Endothelial cell of umbilical vein (primary cell): ENCODE measurements at regions not wholly inside any gene's neighbourhood (a gene's known extent, or its start where the extent isn't known, plus 50 kb on each side); places are given as distances from the start of the nearest gene placed in this dataset.

Experiments used
- BruUV-seq: library from RNA; stranded (reverse); fragments of 400-500 nt; replicated peaks from 2 replicates; lab custom pipeline; 2021; lab: Mats Ljungman, UMichigan
- CTCF ChIA-PET: fragments of 300-600, 350-600 bp; sonication (Branson Sonifier 250); formaldehyde crosslinking; loops from one replicate; lab custom pipeline; 2021; ENCODE audit warnings: antibody characterized with exemption, inconsistent platforms; lab: Charles Lee
- POLR2A ChIA-PET: fragments of 300-600, 350-600 bp; sonication (Branson Sonifier 250); formaldehyde crosslinking; loops from one replicate; lab custom pipeline; 2021; ENCODE audit warnings: antibody characterized with exemption, inconsistent platforms; lab: Charles Lee
- DNase-seq: peaks from one replicate; pipeline ENCODE4 v3.0.0-alpha.2; 2011; ENCODE audit warnings: low read depth, low spot score
- FAIRE-seq: peaks from 2 replicates; lab custom pipeline; 2011; peaks lifted over from hg19 to GRCh38; lab: Jason Lieb, UNC
- H2AFZ ChIP-seq: 2 replicates; pipeline ENCODE4 v1.6.0; 2012; ENCODE audit warnings: low read depth, low read length, control low read depth, inconsistent platforms
- H3K27ac ChIP-seq: 2 replicates; pipeline ENCODE4 v1.5.1; 2011; ENCODE audit warnings: low read depth, mild to moderate bottlenecking, control low read depth, low read length, moderate library complexity; ENCODE audit not compliant: insufficient read depth
- H3K27me3 ChIP-seq, 2 experiments: 2 replicates each; pipeline versions ENCODE4 v1.6.0 to v1.6.1; 2011; ENCODE audit warnings: low read length in 2 of 2, mixed read lengths in 1 of 2; ENCODE audit not compliant: control insufficient read depth in 2 of 2, insufficient read depth in 2 of 2
- H3K36me3 ChIP-seq, 2 experiments: 2 replicates in 1 of 2; 3 replicates in 1 of 2; pipeline ENCODE4 v1.5.1; 2011; ENCODE audit warnings: low read length in 2 of 2, mild to moderate bottlenecking in 1 of 2, moderate library complexity in 1 of 2; ENCODE audit not compliant: control insufficient read depth in 2 of 2, insufficient read depth in 2 of 2; ENCODE audit errors: extremely low read depth in 1 of 2
- H3K4me1 ChIP-seq: 3 replicates; pipeline ENCODE4 v1.5.1; 2011; ENCODE audit warnings: mild to moderate bottlenecking, low read length; ENCODE audit not compliant: control insufficient read depth, insufficient read depth; ENCODE audit errors: extremely low read depth
- H3K4me2 ChIP-seq: 2 replicates; pipeline ENCODE4 v1.6.1; 2011; ENCODE audit warnings: low read length, control low read depth, mixed read lengths; ENCODE audit not compliant: insufficient read depth
- H3K4me3 ChIP-seq, 3 experiments: fragments of 200-600 bp in 1 of 3; sonication (generic), shearing (Covaris generic) in 1 of 3; replicated peaks in 1 of 3; 2 replicates each; pipeline ENCODE4 v1.5.1; 2011 to 2016; ENCODE audit warnings: control low read depth in 3 of 3, low read length in 3 of 3, mild to moderate bottlenecking in 2 of 3, inconsistent platforms in 1 of 3, low read depth in 1 of 3, moderate library complexity in 1 of 3; ENCODE audit not compliant: insufficient read depth in 1 of 3
- H3K79me2 ChIP-seq: 2 replicates; pipeline ENCODE4 v1.6.0; 2012; ENCODE audit warnings: low read length, inconsistent platforms; ENCODE audit not compliant: control insufficient read depth, insufficient read depth
- H3K9ac ChIP-seq: replicated peaks from 2 replicates; pipeline ENCODE3; 2011; ENCODE audit warnings: low read length, control low read depth; ENCODE audit not compliant: insufficient read depth; ENCODE audit errors: extremely low read depth
- H3K9me1 ChIP-seq: replicated peaks from 3 replicates; pipeline ENCODE4 v1.6.0; 2011; ENCODE audit warnings: mild to moderate bottlenecking, low read length; ENCODE audit not compliant: control insufficient read depth, insufficient read depth; ENCODE audit errors: extremely low read depth
- H3K9me3 ChIP-seq: replicated peaks from 2 replicates; pipeline ENCODE4 v1.5.1; 2012; ENCODE audit warnings: low read length, inconsistent platforms; ENCODE audit not compliant: control insufficient read depth, insufficient read depth
- H4K20me1 ChIP-seq: replicated peaks from 2 replicates; pipeline ENCODE3; 2011; ENCODE audit warnings: mild to moderate bottlenecking, low read length; ENCODE audit not compliant: control insufficient read depth, insufficient read depth; ENCODE audit errors: extremely low read depth
- CTCF ChIP-seq, 2 donors: IDR thresholded peaks; 1 replicate in 1 of 2; 2 replicates in 1 of 2; pipeline ENCODE4 v1.5.1; 2011; ENCODE audit warnings: low read length in 2 of 2, mild to moderate bottlenecking in 2 of 2, moderate library complexity in 2 of 2, control low read depth in 1 of 2, inconsistent platforms in 1 of 2, low read depth in 1 of 2; ENCODE audit not compliant: insufficient read depth in 1 of 2; ENCODE audit errors: extremely low read depth in 1 of 2
- EZH2 ChIP-seq: IDR thresholded peaks from 2 replicates; pipeline ENCODE4 v1.6.1; 2012; ENCODE audit warnings: borderline replicate concordance, low read depth, mild to moderate bottlenecking, moderate library complexity, low read length, inconsistent platforms; ENCODE audit not compliant: severe bottlenecking
- FOS ChIP-seq: IDR thresholded peaks from 2 replicates; pipeline ENCODE4 v1.6.1; 2011; ENCODE audit warnings: mild to moderate bottlenecking, low read length, moderate library complexity, borderline replicate concordance; ENCODE audit not compliant: insufficient read depth
- GATA2 ChIP-seq: IDR thresholded peaks from 2 replicates; pipeline ENCODE4 v1.7.0; 2011; ENCODE audit warnings: low read depth, mild to moderate bottlenecking, moderate library complexity, mixed read lengths, low read length; ENCODE audit not compliant: insufficient read length, insufficient read depth
- JUN ChIP-seq: IDR thresholded peaks from 2 replicates; pipeline ENCODE4 v1.6.1; 2011; ENCODE audit warnings: borderline replicate concordance, low read depth; ENCODE audit not compliant: insufficient read length, insufficient read depth
- MAX ChIP-seq: IDR thresholded peaks from 2 replicates; pipeline ENCODE4 v1.6.1; 2011; ENCODE audit not compliant: insufficient read depth, insufficient read length
- MYC ChIP-seq: IDR thresholded peaks from one replicate; pipeline ENCODE4 v1.6.1; 2011; ENCODE audit warnings: mild to moderate bottlenecking, low read depth, low read length
- POLR2A ChIP-seq: IDR thresholded peaks from 2 replicates; pipeline ENCODE4 v1.6.1; 2012; ENCODE audit warnings: low read depth, mild to moderate bottlenecking, control low read depth, low read length
- POLR2AphosphoS5 ChIP-seq: IDR thresholded peaks from 2 replicates; pipeline ENCODE4 v1.6.1; 2012; ENCODE audit warnings: low read depth, mild to moderate bottlenecking, control low read depth, low read length, moderate library complexity; ENCODE audit not compliant: insufficient read depth
- dilution Hi-C: fragments of 300-500 bp; cut with MboI; formaldehyde crosslinking; loops from one replicate; pipeline ENCODE4 v1.15.0; 2019; ENCODE audit warnings: low sequenced_read_pairs; ENCODE audit not compliant: extremely low pct_ligation_motif_present
- intact Hi-C: fragments of 100-400 bp; cut with micrococcal nuclease; formaldehyde crosslinking; loops from one replicate; pipeline ENCODE4 v1.10.0; 2022

GRCh38 chr15:69551391-69552056 is 98.9 kb downstream of the RPLP1 start:
- no TSS peak for BruUV-seq
- H3K4me3 ChIP-seq = no peak overlapping the region
- intact Hi-C loops = no loop called here
- dilution Hi-C loops = no loop called here
- no peaks in the 10 kb centered on the region for H3K4me1 ChIP-seq
- no peaks in the 10 kb centered on the region for H4K20me1 ChIP-seq
- no peak overlapping the region for H3K4me2 ChIP-seq
- ChIA-PET POLR2A (no interaction called here), CTCF (no interaction called here)
- H3K9me3 ChIP-seq = no peaks in the 10 kb centered on the region
- H3K9me1 ChIP-seq = no peaks in the 10 kb centered on the region
- no peak for DNase-seq
- no peaks in the 10 kb centered on the region for H3K79me2 ChIP-seq
- no peak for FAIRE-seq
- no peak overlapping the region for H3K9ac ChIP-seq
- TF ChIP-seq POLR2A (no peak), MAX (no peak), GATA2 (no peak), MYC (no peak), JUN (no peak), CTCF (IDR thresholded peaks at IDR 0.05; ENCODE audit: extremely low read depth in 1 of 2, insufficient read depth in 1 of 2, low read depth in 1 of 2, low read length in 2 of 2) (no peak), FOS (no peak), EZH2 (no peak), POLR2AphosphoS5 (no peak)
- H3K27ac ChIP-seq = no peak overlapping the region
- H3K27me3 ChIP-seq = no peaks in the 10 kb centered on the region
- H2AFZ ChIP-seq = no peak overlapping the region
- no peaks in the 10 kb centered on the region for H3K36me3 ChIP-seq
